Panc1 (cell line): ENCODE measurements at regions not wholly inside any gene's neighbourhood (a gene's known extent, or its start where the extent isn't known, plus 50 kb on each side); places are given as distances from the start of the nearest gene placed in this dataset.

ENCODE experiments used
- ATAC-seq: fragments of 200-7000 bp; cut with Tn5 transposase; 2 replicates; pipeline ENCODE4 v1.9.1; 2020; ENCODE audit warnings: mild to moderate bottlenecking, moderate library complexity
- BruUV-seq: library from RNA; stranded (reverse); fragments of 400-500 nt; replicated peaks from 2 replicates; lab custom pipeline; 2021; lab: Mats Ljungman, UMichigan
- CTCF ChIA-PET: fragments of 300-600 bp; sonication (Branson Sonifier 250); formaldehyde crosslinking; loops from one replicate; lab custom pipeline; 2022; ENCODE audit warnings: antibody characterized with exemption; lab: Charles Lee
- POLR2A ChIA-PET: fragments of 300-600 bp; sonication (Branson Sonifier 250); formaldehyde crosslinking; loops from one replicate; lab custom pipeline; 2022; ENCODE audit warnings: antibody characterized with exemption; lab: Charles Lee
- DNase-seq: peaks from one replicate; pipeline ENCODE4 v3.0.0-alpha.2; 2010; ENCODE audit warnings: low read depth, low spot score
- H3K27ac ChIP-seq: 2 replicates; pipeline ENCODE4 v1.5.1; 2011; ENCODE audit warnings: mild to moderate bottlenecking, low read length, inconsistent platforms
- H3K27me3 ChIP-seq: fragments of 200-500 bp; sonication (Bioruptor generic); 2 replicates; pipeline ENCODE4 v1.6.0; 2014; ENCODE audit warnings: low read length, inconsistent platforms; ENCODE audit not compliant: control insufficient read depth, insufficient read depth
- H3K36me3 ChIP-seq: fragments of 200-500 bp; sonication (Bioruptor generic); 2 replicates; pipeline ENCODE4 v1.5.1; 2014; ENCODE audit warnings: inconsistent platforms, mild to moderate bottlenecking, low read length, moderate library complexity; ENCODE audit not compliant: control insufficient read depth, insufficient read depth
- H3K4me1 ChIP-seq: 2 replicates; pipeline ENCODE4 v1.5.1; 2011; ENCODE audit warnings: inconsistent platforms, mild to moderate bottlenecking, low read length, moderate library complexity; ENCODE audit not compliant: control insufficient read depth, insufficient read depth
- H3K4me3 ChIP-seq, 2 experiments: 2 replicates each; pipeline ENCODE4 v1.5.1; 2011 to 2012; ENCODE audit warnings: low read depth in 2 of 2, low read length in 2 of 2, mild to moderate bottlenecking in 2 of 2, inconsistent platforms in 1 of 2, moderate library complexity in 1 of 2
- H3K9me3 ChIP-seq: fragments of 200-500 bp; sonication (Bioruptor generic); 2 replicates; pipeline ENCODE4 v1.5.1; 2014; ENCODE audit warnings: low read depth, mild to moderate bottlenecking, inconsistent platforms, low read length, moderate library complexity; ENCODE audit not compliant: control insufficient read depth, insufficient read depth
- CTCF ChIP-seq: fragments of 450-650 bp; IDR thresholded peaks from 2 replicates; pipeline ENCODE4 v1.5.1; 2017; ENCODE audit warnings: mild to moderate bottlenecking
- POLR2AphosphoS5 ChIP-seq: IDR thresholded peaks from 2 replicates; pipeline ENCODE4 v1.6.1; 2012; ENCODE audit warnings: mild to moderate bottlenecking, low read depth, low read length, moderate library complexity
- REST ChIP-seq, 2 experiments: IDR thresholded peaks; 2 replicates each; pipeline ENCODE4 v1.6.1; 2011 to 2012; ENCODE audit warnings: low read depth in 2 of 2, control low read depth in 1 of 2, low read length in 1 of 2, mild to moderate bottlenecking in 1 of 2, moderate library complexity in 1 of 2; ENCODE audit not compliant: insufficient read depth in 1 of 2
- SIN3A ChIP-seq: IDR thresholded peaks from 2 replicates; pipeline ENCODE4 v1.6.1; 2012; ENCODE audit warnings: low read depth, mild to moderate bottlenecking, low read length, moderate library complexity, borderline replicate concordance; ENCODE audit not compliant: insufficient read depth
- TCF7L2 ChIP-seq: IDR thresholded peaks from 2 replicates; pipeline ENCODE4 v1.6.1; 2011; ENCODE audit warnings: mild to moderate bottlenecking, low read depth, low read length, inconsistent platforms
- in situ Hi-C: cut with HindIII; loops from 2 replicates; pipeline ENCODE4 v1.10.0; 2016; ENCODE audit warnings: low sequenced_read_pairs, low pct_unique_long_range_greater_than_20kb
- intact Hi-C: fragments of 100-400 bp; cut with micrococcal nuclease; formaldehyde crosslinking; loops from one replicate; pipeline ENCODE4 v1.10.0; 2022; ENCODE audit not compliant: unreplicated experiment

- no peaks in the 10 kb centered on the region for H3K36me3 ChIP-seq
- no peaks in the 10 kb centered on the region for H3K9me3 ChIP-seq
- no TSS peak for BruUV-seq
- intact Hi-C loops (no loop called here), in situ Hi-C loops (no loop called here)
- no peaks in the 10 kb centered on the region for H3K4me1 ChIP-seq
- TF ChIP-seq SIN3A: no peak
- no peak for TF ChIP-seq CTCF
- no peak for TF ChIP-seq TCF7L2
- no peak for TF ChIP-seq POLR2AphosphoS5
- TF ChIP-seq REST (IDR thresholded peaks at IDR 0.05; ENCODE audit: insufficient read depth in 1 of 2, low read depth in 2 of 2, low read length in 1 of 2): no peak
- ATAC-seq: no peak
- CTCF ChIA-PET: no interaction called here
- H3K4me3 ChIP-seq: no peak overlapping the region
- no peaks in the 10 kb centered on the region for H3K27me3 ChIP-seq
- POLR2A ChIA-PET: no interaction called here
- H3K27ac ChIP-seq: no peak overlapping the region
- no peak for DNase-seq
Measured at GRCh38 chr18:73966954-73967353, 180.7 kb downstream of the FBXO15 start.

GRCh38 chr18:73962256-73962655 is 185.4 kb downstream of the FBXO15 start:
- TF ChIP-seq SIN3A (no peak), REST (IDR thresholded peaks at IDR 0.05; ENCODE audit: insufficient read depth in 1 of 2, low read depth in 2 of 2, low read length in 1 of 2) (no peak), CTCF (no peak), POLR2AphosphoS5 (no peak), TCF7L2 (no peak)
- ChIA-PET CTCF (no interaction called here), POLR2A (interaction anchor here (0.6 kb wide), 1 partner anchor 9 kb away, joined by 3 read pairs; no protein-coding TSS in a partner anchor)
- intact Hi-C loops: no loop called here
- BruUV-seq: no TSS peak
- Histone ChIP-seq H3K4me3 (no peak overlapping the region), H3K4me1 (no peaks in the 10 kb centered on the region), H3K9me3 (no peaks in the 10 kb centered on the region), H3K27ac (no peak overlapping the region), H3K27me3 (0 out of 2 replicates have a peak, but pooled peaks cover 2% of the 10 kb centered on the region), H3K36me3 (no peaks in the 10 kb centered on the region)
- ATAC-seq (no peak), DNase-seq (no peak)
- in situ Hi-C loops: no loop called here
